ENCODE measurements at regions not wholly inside any gene's neighbourhood (a gene's known extent, or its start where the extent isn't known, plus 50 kb on each side); places are given as distances from the start of the nearest gene placed in this dataset.

- TF ChIP-seq CTCF (IDR thresholded peaks at IDR 0.05), result no peak
- no peak for TF ChIP-seq EZH2 (IDR thresholded peaks at IDR 0.05; ENCODE audit: borderline replicate concordance, insufficient read depth, low read depth, low read length, poor library complexity, severe bottlenecking)
Observed at GRCh38 chr10:44517635-44518034, 132.7 kb upstream of the CXCL12 start.

All from B cell (primary cell).